Keratinocyte (primary cell): ENCODE measurements at regions not wholly inside any gene's neighbourhood (a gene's known extent, or its start where the extent isn't known, plus 50 kb on each side); places are given as distances from the start of the nearest gene placed in this dataset.

ENCODE experiments used
- DNase-seq: peaks from one replicate; pipeline ENCODE4 v3.0.0-alpha.2; 2011; ENCODE audit warnings: low read depth, missing footprints, low spot score
- FAIRE-seq: peaks from 2 replicates; lab custom pipeline; 2011; peaks lifted over from hg19 to GRCh38; lab: Jason Lieb, UNC
- H2AFZ ChIP-seq: 2 replicates; pipeline ENCODE4 v1.6.0; 2012; ENCODE audit warnings: low read length, control low read depth, inconsistent platforms; ENCODE audit not compliant: control insufficient read depth
- H3K27ac ChIP-seq: 2 replicates; pipeline ENCODE4 v1.5.1; 2011; ENCODE audit warnings: low read length; ENCODE audit not compliant: control insufficient read depth, insufficient read depth
- H3K27me3 ChIP-seq: 3 replicates; pipeline ENCODE4 v1.6.0; 2011; ENCODE audit warnings: low read length; ENCODE audit not compliant: control insufficient read depth, insufficient read depth; ENCODE audit errors: extremely low read depth
- H3K36me3 ChIP-seq, 2 experiments: 2 replicates in 1 of 2; 3 replicates in 1 of 2; pipeline ENCODE4 v1.5.1; 2011; ENCODE audit warnings: low read length in 2 of 2, mild to moderate bottlenecking in 1 of 2; ENCODE audit not compliant: control insufficient read depth in 2 of 2, insufficient read depth in 2 of 2; ENCODE audit errors: extremely low read depth in 1 of 2
- H3K4me1 ChIP-seq: 3 replicates; pipeline ENCODE4 v1.5.1; 2011; ENCODE audit warnings: low read length; ENCODE audit not compliant: control insufficient read depth, insufficient read depth; ENCODE audit errors: extremely low read depth
- H3K4me2 ChIP-seq: 3 replicates; pipeline ENCODE4 v1.6.0; 2011; ENCODE audit warnings: low read depth, low read length; ENCODE audit not compliant: control insufficient read depth, insufficient read depth; ENCODE audit errors: extremely low read depth
- H3K4me3 ChIP-seq, 3 experiments: fragments of 200-600 bp in 1 of 3; sonication (generic) in 1 of 3; 2 replicates in 2 of 3; 3 replicates in 1 of 3; pipeline ENCODE4 v1.5.1; 2011 to 2016; ENCODE audit warnings: low read length in 3 of 3, mild to moderate bottlenecking in 3 of 3, control low read depth in 2 of 3, inconsistent platforms in 1 of 3, low read depth in 1 of 3, mixed read lengths in 1 of 3, mixed run types in 1 of 3, moderate library complexity in 1 of 3; ENCODE audit not compliant: control insufficient read depth in 2 of 3, insufficient read depth in 2 of 3; ENCODE audit errors: extremely low read depth in 1 of 3
- H3K79me2 ChIP-seq: 2 replicates; pipeline ENCODE4 v1.6.0; 2012; ENCODE audit warnings: low read length; ENCODE audit not compliant: control insufficient read depth, insufficient read depth
- H3K9ac ChIP-seq: 3 replicates; pipeline ENCODE4 v1.6.0; 2011; ENCODE audit warnings: low read length; ENCODE audit not compliant: control insufficient read depth, insufficient read depth; ENCODE audit errors: extremely low read depth
- H3K9me1 ChIP-seq: 3 replicates; pipeline ENCODE4 v1.6.0; 2011; ENCODE audit warnings: low read length; ENCODE audit not compliant: control insufficient read depth, insufficient read depth; ENCODE audit errors: extremely low read depth
- H3K9me3 ChIP-seq: 2 replicates; pipeline ENCODE4 v1.5.1; 2012; ENCODE audit warnings: low read depth, low read length; ENCODE audit not compliant: control insufficient read depth
- H4K20me1 ChIP-seq: 3 replicates; pipeline ENCODE4 v1.6.0; 2011; ENCODE audit warnings: low read length; ENCODE audit not compliant: control insufficient read depth, insufficient read depth; ENCODE audit errors: extremely low read depth
- CTCF ChIP-seq, 3 experiments: IDR thresholded peaks in 1 of 3; conservative IDR thresholded peaks in 1 of 3; optimal IDR thresholded peaks in 1 of 3; 2 replicates in 2 of 3; 3 replicates in 1 of 3; pipeline versions ENCODE3 to v1.5.1; 2011; ENCODE audit warnings: low read length in 3 of 3, mild to moderate bottlenecking in 3 of 3, moderate library complexity in 2 of 3, control low read depth in 1 of 3, inconsistent platforms in 1 of 3; ENCODE audit not compliant: insufficient read depth in 2 of 3; ENCODE audit errors: extremely low read depth in 1 of 3
- EZH2 ChIP-seq: IDR thresholded peaks from one replicate; pipeline ENCODE4 v1.6.1; 2012; ENCODE audit warnings: inconsistent platforms, mild to moderate bottlenecking, low read length, moderate library complexity
- dilution Hi-C: fragments of 300-500 bp; cut with MboI; formaldehyde crosslinking; loops from one replicate; pipeline ENCODE4 v1.7.0; 2020; ENCODE audit warnings: low sequenced_read_pairs; ENCODE audit not compliant: extremely low pct_ligation_motif_present

GRCh38 chr6:115221198-115221597, 839.5 kb downstream of the FRK start:
- no peak overlapping the region for H3K4me3 ChIP-seq
- no peaks in the 10 kb centered on the region for H3K4me1 ChIP-seq
- H2AFZ ChIP-seq: no peak overlapping the region
- no peaks in the 10 kb centered on the region for H3K9me3 ChIP-seq
- dilution Hi-C loops: no loop called here
- no peak overlapping the region for H3K4me2 ChIP-seq
- H3K79me2 ChIP-seq: no peaks in the 10 kb centered on the region
- DNase-seq: no peak
- H3K27me3 ChIP-seq: no peaks in the 10 kb centered on the region
- no peaks in the 10 kb centered on the region for H3K36me3 ChIP-seq
- TF ChIP-seq EZH2: no peak
- TF ChIP-seq CTCF (optimal IDR thresholded peaks at IDR 0.05 in 1 of 3, IDR thresholded peaks at IDR 0.05 in 1 of 3, conservative IDR thresholded peaks at IDR 0.05 in 1 of 3; ENCODE audit: extremely low read depth in 1 of 3, insufficient read depth in 2 of 3, low read length in 3 of 3): no peak
- no peaks in the 10 kb centered on the region for H3K9me1 ChIP-seq
- no peaks in the 10 kb centered on the region for H4K20me1 ChIP-seq
- H3K9ac ChIP-seq: no peak overlapping the region
- H3K27ac ChIP-seq: no peak overlapping the region
- no peak for FAIRE-seq

- DNase-seq: no peak
- TF ChIP-seq EZH2: no peak
- no peak for TF ChIP-seq CTCF (optimal IDR thresholded peaks at IDR 0.05 in 1 of 3, IDR thresholded peaks at IDR 0.05 in 1 of 3, conservative IDR thresholded peaks at IDR 0.05 in 1 of 3; ENCODE audit: extremely low read depth in 1 of 3, insufficient read depth in 2 of 3, low read length in 3 of 3)
- no peaks in the 10 kb centered on the region for H3K9me3 ChIP-seq
- no peaks in the 10 kb centered on the region for H3K9me1 ChIP-seq
- H3K4me3 ChIP-seq: no peak overlapping the region
- H3K36me3 ChIP-seq: no peaks in the 10 kb centered on the region
- no peak overlapping the region for H3K9ac ChIP-seq
- no peaks in the 10 kb centered on the region for H3K79me2 ChIP-seq
- no peak overlapping the region for H3K4me2 ChIP-seq
- no peaks in the 10 kb centered on the region for H4K20me1 ChIP-seq
- dilution Hi-C loops: no loop called here
- no peaks in the 10 kb centered on the region for H3K4me1 ChIP-seq
- FAIRE-seq: no peak
- H2AFZ ChIP-seq: no peak overlapping the region
- H3K27me3 ChIP-seq: no peaks in the 10 kb centered on the region
- no peak overlapping the region for H3K27ac ChIP-seq
Observed at GRCh38 chr6:115220551-115221159, 840.0 kb downstream of the FRK start.
